AG10803 (cell line): ENCODE measurements at regions not wholly inside any gene's neighbourhood (a gene's known extent, or its start where the extent isn't known, plus 50 kb on each side); places are given as distances from the start of the nearest gene placed in this dataset.
"Not testable (repeated sequence)": the region's sequence is repeated elsewhere in the genome, so short reads cannot be mapped to it uniquely, and the experiment has no call there.

ENCODE experiments used
- DNase-seq: peaks from one replicate; pipeline ENCODE4 v3.0.0; 2010; ENCODE audit warnings: low read depth
- H3K4me3 ChIP-seq: 2 replicates; pipeline ENCODE4 v1.5.1; 2011; ENCODE audit warnings: mild to moderate bottlenecking, low read length, control low read depth
- CTCF ChIP-seq: conservative IDR thresholded peaks from 2 replicates; pipeline ENCODE4 v1.5.1; 2011; ENCODE audit warnings: mild to moderate bottlenecking, low read length, control low read depth, inconsistent platforms

- peak; percentile 61 for TF ChIP-seq CTCF
- peak; percentile 68 for DNase-seq
- H3K4me3 ChIP-seq = peak overlapping the region; percentile 35
These were observed 65.3 kb downstream of the OR13A1 start for GRCh38 chr10:45249978-45250693.

GRCh38 chr10:45250694-45251075 lies 64.7 kb downstream of the OR13A1 start:
- not testable (repeated sequence) for H3K4me3 ChIP-seq, DNase-seq
